ENCODE measurements at regions not wholly inside any gene's neighbourhood (a gene's known extent, or its start where the extent isn't known, plus 50 kb on each side); places are given as distances from the start of the nearest gene placed in this dataset.

GRCh38 chr1:193614817-193615216 is 428.4 kb upstream of the B3GALT2 start:
- CTCF ChIA-PET: no interaction called here
- POLR2A ChIA-PET (ENCODE audit: unreplicated experiment): interaction anchor here (0.7 kb wide), 1 partner anchor 15 kb away, joined by 6 read pairs; no protein-coding TSS in a partner anchor
- Histone ChIP-seq H3K4me1 (replicated peaks; ENCODE audit: insufficient read depth) (peaks cover 9% of the 10 kb centered on the region), H3K9me3 (ENCODE audit: insufficient read depth, low read depth) (0 out of 2 replicates have a peak, but pooled peaks cover 6% of the 10 kb centered on the region), H3K27ac (0 out of 2 replicates have a peak overlapping the region, but pooled peaks have one; percentile 16), H3K4me3 (no peak overlapping the region), H3F3A (ENCODE audit: insufficient read depth, low read depth) (no peaks in the 10 kb centered on the region), H3K9me2 (ENCODE audit: insufficient read depth) (no peaks in the 10 kb centered on the region), H3K4me2 (no peak overlapping the region), H2AFZ (peak overlapping the region; percentile 36; the same call in 1 of the 2 replicates), H3K36me3 (ENCODE audit: low read depth) (no peaks in the 10 kb centered on the region), H3K79me2 (ENCODE audit: low read depth) (no peaks in the 10 kb centered on the region), H4K20me1 (ENCODE audit: insufficient read depth) (no peaks in the 10 kb centered on the region), H3K27me3 (ENCODE audit: insufficient read depth, low read depth) (no peaks in the 10 kb centered on the region)
- TF ChIP-seq CTCF (conservative IDR thresholded peaks at IDR 0.05) (no peak), EZH2 (IDR thresholded peaks at IDR 0.05; ENCODE audit: low read depth) (no peak)
- BruUV-seq (replicated peaks): no TSS peak
- intact Hi-C loops (cut with micrococcal nuclease; ENCODE audit: unreplicated experiment): no loop called here
- DNase-seq: no peak

- BruUV-seq (replicated peaks): no TSS peak
- CTCF ChIA-PET: no interaction called here
Measured at GRCh38 chr1:193614275-193614674, 427.9 kb upstream of the B3GALT2 start.

GRCh38 chr1:193613041-193613440 is 426.6 kb upstream of the B3GALT2 start:
- Histone ChIP-seq H3K79me2 (ENCODE audit: low read depth) (no peaks in the 10 kb centered on the region), H3K9me3 (ENCODE audit: insufficient read depth, low read depth) (0 out of 2 replicates have a peak, but pooled peaks cover 6% of the 10 kb centered on the region), H3K36me3 (ENCODE audit: low read depth) (no peaks in the 10 kb centered on the region), H3K4me1 (replicated peaks; ENCODE audit: insufficient read depth) (peaks cover 9% of the 10 kb centered on the region), H3K27ac (no peak overlapping the region), H3F3A (ENCODE audit: insufficient read depth, low read depth) (no peaks in the 10 kb centered on the region), H2AFZ (no peak overlapping the region), H3K27me3 (ENCODE audit: insufficient read depth, low read depth) (no peaks in the 10 kb centered on the region), H3K4me2 (no peak overlapping the region), H4K20me1 (ENCODE audit: insufficient read depth) (no peaks in the 10 kb centered on the region), H3K4me3 (no peak overlapping the region), H3K9me2 (ENCODE audit: insufficient read depth) (no peaks in the 10 kb centered on the region)
- ChIA-PET POLR2A (ENCODE audit: unreplicated experiment) (no interaction called here), CTCF (no interaction called here)
- BruUV-seq (replicated peaks): no TSS peak
- no peak for DNase-seq
- intact Hi-C loops (cut with micrococcal nuclease; ENCODE audit: unreplicated experiment): no loop called here
- TF ChIP-seq CTCF (conservative IDR thresholded peaks at IDR 0.05) (no peak), EZH2 (IDR thresholded peaks at IDR 0.05; ENCODE audit: low read depth) (no peak)

More at GRCh38 chr1:193614275-193614674, 427.9 kb upstream of the B3GALT2 start:
- intact Hi-C loops (cut with micrococcal nuclease; ENCODE audit: unreplicated experiment): no loop called here
- POLR2A ChIA-PET (ENCODE audit: unreplicated experiment): interaction anchor here (0.7 kb wide), 1 partner anchor 16 kb away, joined by 6 read pairs; no protein-coding TSS in a partner anchor
- H3K79me2 ChIP-seq (ENCODE audit: low read depth): no peaks in the 10 kb centered on the region
- 0 out of 2 replicates have a peak, but pooled peaks cover 6% of the 10 kb centered on the region for H3K9me3 ChIP-seq (ENCODE audit: insufficient read depth, low read depth)
- H2AFZ ChIP-seq: 0 out of 2 replicates have a peak overlapping the region, but pooled peaks have one; percentile 23
- no peak overlapping the region for H3K27ac ChIP-seq
- H3K4me3 ChIP-seq: no peak overlapping the region
- H3K4me1 ChIP-seq (replicated peaks; ENCODE audit: insufficient read depth): peaks cover 9% of the 10 kb centered on the region
- H3K4me2 ChIP-seq: no peak overlapping the region
- no peaks in the 10 kb centered on the region for H3K36me3 ChIP-seq (ENCODE audit: low read depth)
- H3K9me2 ChIP-seq (ENCODE audit: insufficient read depth): no peaks in the 10 kb centered on the region
- no peak for TF ChIP-seq CTCF (conservative IDR thresholded peaks at IDR 0.05)
- no peak for TF ChIP-seq EZH2 (IDR thresholded peaks at IDR 0.05; ENCODE audit: low read depth)
- no peak for DNase-seq
- H3K27me3 ChIP-seq (ENCODE audit: insufficient read depth, low read depth): no peaks in the 10 kb centered on the region
- H4K20me1 ChIP-seq (ENCODE audit: insufficient read depth): no peaks in the 10 kb centered on the region
- no peaks in the 10 kb centered on the region for H3F3A ChIP-seq (ENCODE audit: insufficient read depth, low read depth)

Measured in PC-9 (cell line).